ENCODE measurements at regions not wholly inside any gene's neighbourhood (a gene's known extent, or its start where the extent isn't known, plus 50 kb on each side); places are given as distances from the start of the nearest gene placed in this dataset.

GRCh38 chr13:96903085-96903484, 91.2 kb downstream of the OXGR1 start:
- H3K4me1 ChIP-seq, result no peaks in the 10 kb centered on the region
- H3K36me3 ChIP-seq, result no peaks in the 10 kb centered on the region
- WGBS, 5 donors, result 79 to 86% (median 83%) methylated on average over 2 of the region's 2 CpGs
- DNase-seq, result no peak
- intact Hi-C loops (cut with DNase I; ENCODE audit: low total_unique reads), result no loop called here
- H3K27me3 ChIP-seq, result no peaks in the 10 kb centered on the region
- H3K27ac ChIP-seq, result no peak overlapping the region
- no peak for TF ChIP-seq POLR2A (IDR thresholded peaks at IDR 0.05)
- TF ChIP-seq CTCF (IDR thresholded peaks at IDR 0.05), result no peak
- no peak for TF ChIP-seq EP300 (IDR thresholded peaks at IDR 0.05)
- no peak for TF ChIP-seq POLR2AphosphoS5 (IDR thresholded peaks at IDR 0.05)
- H3K4me3 ChIP-seq, result no peak overlapping the region
- H3K9me3 ChIP-seq, result no peaks in the 10 kb centered on the region

GRCh38 chr13:96900986-96901385, 93.3 kb downstream of the OXGR1 start:
- Histone ChIP-seq H3K9me3 (no peaks in the 10 kb centered on the region), H3K4me1 (no peaks in the 10 kb centered on the region), H3K36me3 (no peaks in the 10 kb centered on the region), H3K27me3 (no peaks in the 10 kb centered on the region), H3K4me3 (no peak overlapping the region), H3K27ac (no peak overlapping the region)
- 15 to 30% (median 17%) methylated on average over 4 of the region's 4 CpGs for WGBS, 5 donors
- intact Hi-C loops (cut with DNase I; ENCODE audit: low total_unique reads), result no loop called here
- no peak for DNase-seq
- no peak for TF ChIP-seq EP300 (IDR thresholded peaks at IDR 0.05)

GRCh38 chr13:96899946-96900345, 94.3 kb downstream of the OXGR1 start:
- no peak overlapping the region for H3K4me3 ChIP-seq
- TF ChIP-seq POLR2A (IDR thresholded peaks at IDR 0.05) (no peak), CTCF (IDR thresholded peaks at IDR 0.05) (no peak), POLR2AphosphoS5 (IDR thresholded peaks at IDR 0.05) (no peak), EP300 (IDR thresholded peaks at IDR 0.05) (no peak)
- H3K27ac ChIP-seq, result no peak overlapping the region
- DNase-seq, result no peak
- intact Hi-C loops (cut with DNase I; ENCODE audit: low total_unique reads), result no loop called here
- H3K27me3 ChIP-seq, result no peaks in the 10 kb centered on the region
- no peaks in the 10 kb centered on the region for H3K36me3 ChIP-seq
- H3K9me3 ChIP-seq, result peaks cover 0 to 8% (median 0%) of the 10 kb centered on the region in 4 donors
- H3K4me1 ChIP-seq, result no peaks in the 10 kb centered on the region

GRCh38 chr13:96898646-96899254, 95.5 kb downstream of the OXGR1 start:
- Histone ChIP-seq H3K9me3 (peaks cover 0 to 8% (median 0%) of the 10 kb centered on the region in 4 donors), H3K4me1 (no peaks in the 10 kb centered on the region), H3K27ac (no peak overlapping the region), H3K27me3 (no peaks in the 10 kb centered on the region), H3K36me3 (no peaks in the 10 kb centered on the region), H3K4me3 (no peak overlapping the region)
- 56 to 78% (median 66%) methylated on average over 6 of the region's 6 CpGs for WGBS, 5 donors
- intact Hi-C loops (cut with DNase I; ENCODE audit: low total_unique reads), result no loop called here
- no peak for DNase-seq
- no peak for TF ChIP-seq EP300 (IDR thresholded peaks at IDR 0.05)

- Histone ChIP-seq H3K36me3 (no peaks in the 10 kb centered on the region), H3K9me3 (peaks cover 0 to 8% (median 0%) of the 10 kb centered on the region in 4 donors), H3K4me3 (no peak overlapping the region), H3K27me3 (no peaks in the 10 kb centered on the region), H3K4me1 (no peaks in the 10 kb centered on the region), H3K27ac (no peak overlapping the region)
- no peak for TF ChIP-seq POLR2AphosphoS5 (IDR thresholded peaks at IDR 0.05)
- intact Hi-C loops (cut with DNase I; ENCODE audit: low total_unique reads), result no loop called here
- DNase-seq, result no peak
These were observed 96.1 kb downstream of the OXGR1 start for GRCh38 chr13:96898212-96898611.
